C4-2B (cell line): ENCODE measurements at regions not wholly inside any gene's neighbourhood (a gene's known extent, or its start where the extent isn't known, plus 50 kb on each side); places are given as distances from the start of the nearest gene placed in this dataset.

ENCODE experiments used
- H3K27ac ChIP-seq: fragments of 450-650 bp; 2 replicates; pipeline ENCODE4 v1.5.1; 2017
- ZFX ChIP-seq: fragments of 450-650 bp; IDR thresholded peaks from 2 replicates; pipeline ENCODE4 v1.6.1; 2017
- TF ChIP-seq, protein P1 (sequence below): fragments of 450-650 bp; conservative IDR thresholded peaks from 2 replicates; pipeline ENCODE4 v1.5.1; 2017; ENCODE audit warnings: mild to moderate bottlenecking

DNA sequence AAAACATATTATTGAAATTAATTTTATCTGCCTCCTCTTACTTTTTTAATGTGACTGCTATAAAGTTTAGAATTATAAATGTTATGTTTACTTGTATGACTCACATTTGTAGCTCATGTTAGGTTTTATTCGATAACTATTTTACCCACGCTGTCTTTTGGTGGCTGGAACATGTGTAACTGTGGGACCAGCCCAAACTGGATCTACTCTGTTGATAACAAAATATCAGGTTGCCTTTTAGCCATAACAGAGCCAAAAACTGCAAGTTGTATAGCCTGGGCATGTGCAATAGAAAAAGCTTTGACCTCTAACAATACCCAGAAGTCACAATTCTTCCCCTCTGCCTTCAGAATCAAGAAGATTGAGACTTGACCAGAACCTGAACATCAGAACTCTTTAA lies 356.5 kb downstream of the PRELID2 start:
- no peak overlapping the region for H3K27ac ChIP-seq
- TF ChIP-seq, protein P1, sequence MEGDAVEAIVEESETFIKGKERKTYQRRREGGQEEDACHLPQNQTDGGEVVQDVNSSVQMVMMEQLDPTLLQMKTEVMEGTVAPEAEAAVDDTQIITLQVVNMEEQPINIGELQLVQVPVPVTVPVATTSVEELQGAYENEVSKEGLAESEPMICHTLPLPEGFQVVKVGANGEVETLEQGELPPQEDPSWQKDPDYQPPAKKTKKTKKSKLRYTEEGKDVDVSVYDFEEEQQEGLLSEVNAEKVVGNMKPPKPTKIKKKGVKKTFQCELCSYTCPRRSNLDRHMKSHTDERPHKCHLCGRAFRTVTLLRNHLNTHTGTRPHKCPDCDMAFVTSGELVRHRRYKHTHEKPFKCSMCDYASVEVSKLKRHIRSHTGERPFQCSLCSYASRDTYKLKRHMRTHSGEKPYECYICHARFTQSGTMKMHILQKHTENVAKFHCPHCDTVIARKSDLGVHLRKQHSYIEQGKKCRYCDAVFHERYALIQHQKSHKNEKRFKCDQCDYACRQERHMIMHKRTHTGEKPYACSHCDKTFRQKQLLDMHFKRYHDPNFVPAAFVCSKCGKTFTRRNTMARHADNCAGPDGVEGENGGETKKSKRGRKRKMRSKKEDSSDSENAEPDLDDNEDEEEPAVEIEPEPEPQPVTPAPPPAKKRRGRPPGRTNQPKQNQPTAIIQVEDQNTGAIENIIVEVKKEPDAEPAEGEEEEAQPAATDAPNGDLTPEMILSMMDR, result no peak
- TF ChIP-seq ZFX, result no peak

- no peak for TF ChIP-seq ZFX
- TF ChIP-seq, protein P1, result no peak
- no peak overlapping the region for H3K27ac ChIP-seq
These were observed 362.0 kb downstream of the PRELID2 start for GRCh38 chr5:145473042-145473642.

- TF ChIP-seq, protein P1, result no peak
- TF ChIP-seq ZFX, result no peak
- H3K27ac ChIP-seq, result no peak overlapping the region
These were observed 363.1 kb downstream of the PRELID2 start for GRCh38 chr5:145471831-145472612.

DNA sequence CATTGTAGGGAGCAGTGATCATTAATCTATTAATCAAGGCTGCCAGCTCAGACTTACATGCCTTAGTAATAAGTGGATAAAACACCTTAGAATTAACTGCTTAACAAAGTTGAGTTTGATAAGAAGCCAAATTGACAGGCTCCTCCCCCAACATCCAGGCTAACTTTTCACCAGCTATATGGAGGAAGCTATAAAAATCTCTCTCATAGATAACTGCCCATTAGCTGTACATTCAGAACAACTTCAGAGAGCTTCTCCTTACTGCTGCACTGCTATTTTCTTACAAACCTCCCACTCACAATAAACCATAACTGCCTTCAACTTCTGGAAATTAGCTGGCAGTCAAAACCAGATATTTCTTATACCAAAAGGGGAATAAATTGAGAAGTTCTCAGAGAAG lies 364.1 kb downstream of the PRELID2 start:
- H3K27ac ChIP-seq, result no peak overlapping the region
- TF ChIP-seq, protein P1, result no peak
- TF ChIP-seq ZFX, result no peak

- H3K27ac ChIP-seq, result no peak overlapping the region
- TF ChIP-seq ZFX, result no peak
- TF ChIP-seq, protein P1, result no peak
These were observed 364.7 kb downstream of the PRELID2 start for GRCh38 chr5:145470396-145470979.

DNA sequence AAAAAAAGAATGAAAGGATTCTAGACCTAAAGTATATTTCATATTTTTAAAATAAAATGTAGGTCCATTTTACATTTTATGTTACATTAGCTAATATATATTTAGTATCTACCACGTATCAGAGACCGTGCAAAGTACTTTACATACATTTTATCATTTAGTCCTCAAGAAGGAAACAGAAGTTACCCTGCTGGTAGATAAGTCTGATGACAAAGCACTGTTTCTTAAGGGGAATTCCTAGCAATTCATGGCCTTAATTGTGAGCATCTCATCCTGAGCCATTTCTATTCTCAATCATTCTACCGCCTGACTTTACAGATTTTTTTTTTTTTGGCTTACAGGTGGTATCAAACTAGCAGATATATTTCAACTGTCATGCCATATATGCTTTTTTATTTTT lies 367.7 kb downstream of the PRELID2 start:
- TF ChIP-seq, protein P1, result no peak
- no peak for TF ChIP-seq ZFX
- no peak overlapping the region for H3K27ac ChIP-seq

GRCh38 chr5:145466533-145466932 lies 368.6 kb downstream of the PRELID2 start:
- H3K27ac ChIP-seq, result no peak overlapping the region
- TF ChIP-seq, protein P1, result no peak
- TF ChIP-seq ZFX, result no peak
